GM19328 (cell line): ENCODE measurements at regions not wholly inside any gene's neighbourhood (a gene's known extent, or its start where the extent isn't known, plus 50 kb on each side); places are given as distances from the start of the nearest gene placed in this dataset.

Experiments
- ATAC-seq: cut with Tn5 transposase; IDR thresholded peaks from one replicate; pipeline ENCODE4 v1.9.1; 2021; ENCODE audit warnings: mild to moderate bottlenecking, moderate library complexity; ENCODE audit not compliant: unreplicated experiment

- ATAC-seq = no peak
These were observed 54.2 kb upstream of the TAB2 start for GRCh38 chr6:149263321-149263720.

GRCh38 chr6:149264629-149265028 is 52.9 kb upstream of the TAB2 start:
- no peak for ATAC-seq

- no peak for ATAC-seq
These were observed 51.6 kb upstream of the TAB2 start for GRCh38 chr6:149265945-149266344.

- peak; percentile 74 for ATAC-seq
These were observed 50.9 kb upstream of the TAB2 start for GRCh38 chr6:149266659-149267058.

- ATAC-seq = no peak
These were observed 50.4 kb upstream of the TAB2 start for GRCh38 chr6:149267072-149267471.

- ATAC-seq = no peak
These were observed 49.9 kb upstream of the TAB2 start for GRCh38 chr6:149267513-149268043.
